Right lobe of liver (tissue), 4 donors: ENCODE measurements at regions not wholly inside any gene's neighbourhood (a gene's known extent, or its start where the extent isn't known, plus 50 kb on each side); places are given as distances from the start of the nearest gene placed in this dataset.

Experiments
- POLR2A ChIP-seq: fragments of 450-650 bp; IDR thresholded peaks from one replicate; pipeline ENCODE4 v1.6.1; 2017; ENCODE audit warnings: antibody characterized with exemption, mild to moderate bottlenecking
- TF ChIP-seq, protein P1 (sequence below), 4 donors: fragments of 200-600 bp in 3 of 4; fragments of 450-650 bp in 1 of 4; IDR thresholded peaks; one replicate each; pipeline versions ENCODE4 v1.5.1 to v1.8.0; 2016 to 2022; ENCODE audit warnings: antibody characterized with exemption in 4 of 4, mild to moderate bottlenecking in 2 of 4
- donor health status: DM: no; HTN: no; CAD: no.
- donor health status: DM: no; HTN: no; CAD: no.
- donor health status: DM: no; HTN: yes; CAD: no.

- TF ChIP-seq, protein P1, sequence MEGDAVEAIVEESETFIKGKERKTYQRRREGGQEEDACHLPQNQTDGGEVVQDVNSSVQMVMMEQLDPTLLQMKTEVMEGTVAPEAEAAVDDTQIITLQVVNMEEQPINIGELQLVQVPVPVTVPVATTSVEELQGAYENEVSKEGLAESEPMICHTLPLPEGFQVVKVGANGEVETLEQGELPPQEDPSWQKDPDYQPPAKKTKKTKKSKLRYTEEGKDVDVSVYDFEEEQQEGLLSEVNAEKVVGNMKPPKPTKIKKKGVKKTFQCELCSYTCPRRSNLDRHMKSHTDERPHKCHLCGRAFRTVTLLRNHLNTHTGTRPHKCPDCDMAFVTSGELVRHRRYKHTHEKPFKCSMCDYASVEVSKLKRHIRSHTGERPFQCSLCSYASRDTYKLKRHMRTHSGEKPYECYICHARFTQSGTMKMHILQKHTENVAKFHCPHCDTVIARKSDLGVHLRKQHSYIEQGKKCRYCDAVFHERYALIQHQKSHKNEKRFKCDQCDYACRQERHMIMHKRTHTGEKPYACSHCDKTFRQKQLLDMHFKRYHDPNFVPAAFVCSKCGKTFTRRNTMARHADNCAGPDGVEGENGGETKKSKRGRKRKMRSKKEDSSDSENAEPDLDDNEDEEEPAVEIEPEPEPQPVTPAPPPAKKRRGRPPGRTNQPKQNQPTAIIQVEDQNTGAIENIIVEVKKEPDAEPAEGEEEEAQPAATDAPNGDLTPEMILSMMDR (IDR thresholded peaks at IDR 0.05) = no peak
- TF ChIP-seq POLR2A = no peak
Observed at GRCh38 chr17:77457572-77458201, 316.9 kb downstream of the SEC14L1 start.
